ENCODE measurements at regions not wholly inside any gene's neighbourhood (a gene's known extent, or its start where the extent isn't known, plus 50 kb on each side); places are given as distances from the start of the nearest gene placed in this dataset.

DNA sequence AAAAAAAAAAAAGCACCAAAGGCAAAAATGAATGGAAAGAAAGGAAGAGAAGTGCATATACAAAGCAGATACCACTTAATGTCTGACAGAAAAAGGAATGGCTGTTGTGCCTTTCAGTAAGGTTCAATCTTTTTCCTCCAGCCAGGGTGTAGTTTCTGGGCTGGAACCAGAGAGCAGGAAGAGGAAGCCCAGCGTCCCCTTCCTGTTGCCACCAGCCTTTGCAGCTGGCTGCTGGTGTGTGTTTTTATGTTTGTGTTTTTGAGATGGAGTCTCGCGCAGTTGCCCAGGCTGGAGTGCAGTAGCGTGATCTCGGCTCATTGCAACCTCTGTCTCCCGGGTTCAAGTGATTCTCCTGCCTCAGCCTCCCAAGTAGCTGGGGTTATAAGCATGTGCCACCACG, 64.6 kb upstream of the LTA4H start:
- DNase-seq, result peak in 4 of 5 donors; percentile 7 to 36 (median 20)
- peak overlapping the region in 6 of 7 donors; percentile 2 to 84 (median 48) for H3K27ac Mint-ChIP-seq
- H3K9me3 ChIP-seq (ENCODE audit: control insufficient read depth in 1 of 2, low read length in 2 of 2), result no peaks in the 10 kb centered on the region
- H3K4me1 Mint-ChIP-seq, result peaks cover 6 to 31% (median 18%) of the 10 kb centered on the region in 4 donors
- no peaks in the 10 kb centered on the region for H3K36me3 Mint-ChIP-seq
- H3K4me3 Mint-ChIP-seq, result peak overlapping the region; percentile 25 to 80 (median 65)
- H3K27me3 ChIP-seq (ENCODE audit: insufficient read depth, low read length), result no peaks in the 10 kb centered on the region
- H3K9me3 Mint-ChIP-seq, result no peaks in the 10 kb centered on the region
- no peak overlapping the region for H3K4me3 ChIP-seq (ENCODE audit: low read length in 2 of 2)
- no peaks in the 10 kb centered on the region for H3K27me3 Mint-ChIP-seq
- no peak overlapping the region for H3K27ac ChIP-seq (ENCODE audit: low read depth, low read length)
- no peaks in the 10 kb centered on the region for H3K36me3 ChIP-seq (ENCODE audit: insufficient read depth, low read length)
- POLR2A ChIA-PET (ENCODE audit: partially characterized antibody), result interaction anchor here (0.7 to 2.3 kb wide), 5 partner anchors 9 to 115 kb away, joined by 3 to 9 read pairs (median 4); no protein-coding TSS in a partner anchor
- CTCF ChIA-PET (ENCODE audit: partially characterized antibody), result interaction anchor here (0.7 to 3.5 kb wide), 6 partner anchors 9 to 417 kb away, joined by 3 to 20 read pairs (median 5); no protein-coding TSS in a partner anchor
- peaks cover 28% of the 10 kb centered on the region for H3K4me1 ChIP-seq (ENCODE audit: insufficient read depth, low read length)
- intact Hi-C loops (cut with micrococcal nuclease), result no loop called here

GRCh38 chr12:96101806-96102205, 66.4 kb upstream of the LTA4H start:
- Mint-ChIP-seq H3K4me1 (peaks cover 7 to 38% (median 17%) of the 10 kb centered on the region in 4 donors), H3K27ac (no peak overlapping the region), H3K9me3 (no peaks in the 10 kb centered on the region), H3K27me3 (no peaks in the 10 kb centered on the region), H3K4me3 (no peak overlapping the region), H3K36me3 (no peaks in the 10 kb centered on the region)
- H3K27me3 ChIP-seq (ENCODE audit: insufficient read depth, low read length), result no peaks in the 10 kb centered on the region
- intact Hi-C loops (cut with micrococcal nuclease), result no loop called here
- DNase-seq, result no peak
- peaks cover 24% of the 10 kb centered on the region for H3K4me1 ChIP-seq (ENCODE audit: insufficient read depth, low read length)
- no peak overlapping the region for H3K4me3 ChIP-seq (ENCODE audit: low read length in 2 of 2)
- ChIA-PET CTCF (ENCODE audit: partially characterized antibody) (interaction anchor here (1.4 to 1.6 kb wide), 3 partner anchors 9 to 299 kb away, joined by 3 to 6 read pairs (median 5); partner anchors contain the start of gene CDK17), POLR2A (ENCODE audit: partially characterized antibody) (interaction anchor here (0.8 kb wide), 1 partner anchor 8 kb away, joined by 3 read pairs; no protein-coding TSS in a partner anchor)
- H3K36me3 ChIP-seq (ENCODE audit: insufficient read depth, low read length), result no peaks in the 10 kb centered on the region
- no peak overlapping the region for H3K27ac ChIP-seq (ENCODE audit: low read depth, low read length)
- H3K9me3 ChIP-seq (ENCODE audit: control insufficient read depth in 1 of 2, low read length in 2 of 2), result no peaks in the 10 kb centered on the region

DNA sequence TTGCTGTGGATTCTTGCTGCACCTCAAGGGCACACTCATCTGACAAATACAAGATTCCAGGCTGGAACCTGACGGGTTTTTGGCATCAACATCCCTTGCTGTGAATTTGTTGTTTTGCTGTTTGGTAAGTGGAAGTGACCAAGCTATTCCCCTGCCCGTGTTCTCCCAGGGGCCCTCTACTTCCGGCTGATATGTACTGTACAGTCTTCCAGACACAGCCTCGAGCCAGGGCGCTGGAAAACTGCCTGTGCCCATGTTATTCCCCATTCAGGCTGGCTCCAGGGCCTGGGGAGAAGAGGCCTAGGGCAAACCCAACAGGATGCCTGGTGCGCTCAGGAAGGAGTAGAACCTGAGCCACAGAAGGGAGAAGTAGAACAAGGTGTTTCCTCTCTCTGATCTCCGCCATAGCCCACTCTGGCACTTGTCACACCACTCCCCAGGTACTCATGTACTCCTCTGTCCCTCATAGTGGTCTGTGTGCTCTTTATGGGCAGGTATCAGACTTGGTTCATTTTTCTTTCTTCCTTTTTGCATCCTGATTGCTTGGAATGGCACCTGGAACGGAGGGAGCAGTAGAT, 67.8 kb upstream of the LTA4H start:
- Histone ChIP-seq H3K4me3 (ENCODE audit: low read length in 2 of 2) (no peak overlapping the region), H3K36me3 (ENCODE audit: insufficient read depth, low read length) (no peaks in the 10 kb centered on the region), H3K27ac (ENCODE audit: low read depth, low read length) (no peak overlapping the region), H3K4me1 (ENCODE audit: insufficient read depth, low read length) (peaks cover 30% of the 10 kb centered on the region), H3K27me3 (ENCODE audit: insufficient read depth, low read length) (no peaks in the 10 kb centered on the region), H3K9me3 (ENCODE audit: control insufficient read depth in 1 of 2, low read length in 2 of 2) (no peaks in the 10 kb centered on the region)
- peaks cover 12 to 45% (median 25%) of the 10 kb centered on the region in 4 donors for H3K4me1 Mint-ChIP-seq
- no peak for DNase-seq
- POLR2A ChIA-PET (ENCODE audit: partially characterized antibody), result no interaction called here
- no peaks in the 10 kb centered on the region for H3K36me3 Mint-ChIP-seq
- no peak overlapping the region for H3K4me3 Mint-ChIP-seq
- H3K27me3 Mint-ChIP-seq, result no peaks in the 10 kb centered on the region
- no peaks in the 10 kb centered on the region for H3K9me3 Mint-ChIP-seq
- CTCF ChIA-PET (ENCODE audit: partially characterized antibody), result interaction anchor here (1.6 kb wide), 1 partner anchor 112 kb away, joined by 5 read pairs; no protein-coding TSS in a partner anchor
- intact Hi-C loops (cut with micrococcal nuclease), result no loop called here
- peak overlapping the region in 3 of 7 donors; percentile 2 to 46 (median 12) for H3K27ac Mint-ChIP-seq

GRCh38 chr12:96104566-96104965, 69.2 kb upstream of the LTA4H start:
- Mint-ChIP-seq H3K27me3 (no peaks in the 10 kb centered on the region), H3K27ac (peak overlapping the region in 1 of 7 donors; percentile 23), H3K4me3 (no peak overlapping the region), H3K9me3 (no peaks in the 10 kb centered on the region), H3K36me3 (no peaks in the 10 kb centered on the region), H3K4me1 (peaks cover 15 to 43% (median 25%) of the 10 kb centered on the region in 4 donors)
- H3K36me3 ChIP-seq (ENCODE audit: insufficient read depth, low read length), result no peaks in the 10 kb centered on the region
- DNase-seq, result no peak
- no peaks in the 10 kb centered on the region for H3K9me3 ChIP-seq (ENCODE audit: control insufficient read depth in 1 of 2, low read length in 2 of 2)
- H3K4me3 ChIP-seq (ENCODE audit: low read length in 2 of 2), result no peak overlapping the region
- no peaks in the 10 kb centered on the region for H3K27me3 ChIP-seq (ENCODE audit: insufficient read depth, low read length)
- peaks cover 24% of the 10 kb centered on the region for H3K4me1 ChIP-seq (ENCODE audit: insufficient read depth, low read length)
- H3K27ac ChIP-seq (ENCODE audit: low read depth, low read length), result no peak overlapping the region
- intact Hi-C loops (cut with micrococcal nuclease), result no loop called here
- POLR2A ChIA-PET (ENCODE audit: partially characterized antibody), result interaction anchor here (1.3 kb wide), 1 partner anchor 91 kb away, joined by 3 read pairs; no protein-coding TSS in a partner anchor
- CTCF ChIA-PET (ENCODE audit: partially characterized antibody), result interaction anchor here (1.4 kb wide), 1 partner anchor 9 kb away, joined by 3 read pairs; no protein-coding TSS in a partner anchor

DNA sequence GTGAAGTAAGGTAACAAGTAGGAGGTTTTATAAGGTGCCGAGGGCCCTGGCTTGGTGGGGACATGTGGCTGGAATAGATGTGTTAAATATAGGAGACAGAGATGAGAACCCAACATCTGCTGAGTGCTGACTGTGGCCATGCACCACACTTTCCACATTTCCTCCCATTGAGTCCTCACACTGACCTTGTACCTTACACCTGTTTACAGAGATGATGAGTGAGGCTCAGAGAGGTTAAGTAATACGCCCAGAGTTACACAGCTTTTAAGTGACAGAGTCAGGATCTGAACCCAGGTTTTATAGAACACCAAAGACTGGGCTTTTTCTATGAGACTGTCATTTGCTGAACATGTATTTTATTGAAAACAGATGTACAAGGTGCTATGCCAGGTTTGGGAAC, 70.8 kb upstream of the LTA4H start:
- Mint-ChIP-seq H3K27me3 (no peaks in the 10 kb centered on the region), H3K4me1 (peaks cover 11 to 31% (median 20%) of the 10 kb centered on the region in 4 donors), H3K9me3 (no peaks in the 10 kb centered on the region), H3K4me3 (peak overlapping the region in 1 of 8 donors; percentile 13), H3K36me3 (no peaks in the 10 kb centered on the region), H3K27ac (peak overlapping the region in 2 of 7 donors; percentile 58 to 72)
- ChIA-PET CTCF (ENCODE audit: partially characterized antibody) (interaction anchor here (0.6 to 1.4 kb wide), 6 partner anchors 8 to 113 kb away, joined by 3 read pairs; no protein-coding TSS in a partner anchor), POLR2A (ENCODE audit: partially characterized antibody) (no interaction called here)
- no peak overlapping the region for H3K4me3 ChIP-seq (ENCODE audit: low read length in 2 of 2)
- H3K36me3 ChIP-seq (ENCODE audit: insufficient read depth, low read length), result no peaks in the 10 kb centered on the region
- H3K27ac ChIP-seq (ENCODE audit: low read depth, low read length), result no peak overlapping the region
- H3K4me1 ChIP-seq (ENCODE audit: insufficient read depth, low read length), result peaks cover 11% of the 10 kb centered on the region
- intact Hi-C loops (cut with micrococcal nuclease), result no loop called here
- DNase-seq, result no peak
- no peaks in the 10 kb centered on the region for H3K9me3 ChIP-seq (ENCODE audit: control insufficient read depth in 1 of 2, low read length in 2 of 2)
- no peaks in the 10 kb centered on the region for H3K27me3 ChIP-seq (ENCODE audit: insufficient read depth, low read length)

DNA sequence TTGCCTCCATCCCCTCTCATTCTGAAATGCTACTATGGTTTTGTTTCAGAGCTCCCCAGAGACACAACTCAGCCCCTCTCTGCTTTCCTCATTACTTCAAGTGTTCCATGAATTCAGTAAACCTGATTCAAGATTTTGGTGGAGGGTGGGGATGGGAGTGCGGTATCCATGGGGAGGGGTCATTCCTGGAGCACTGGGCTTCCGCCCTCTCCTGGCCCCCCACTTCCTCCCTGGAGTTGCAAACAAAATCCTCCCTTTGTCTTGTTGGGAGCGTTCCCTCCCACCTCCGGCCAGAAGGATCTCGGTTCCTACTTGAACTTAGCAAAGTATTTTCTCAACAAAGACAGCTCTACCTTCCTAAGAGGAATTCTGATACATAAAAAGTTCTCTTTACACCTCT, 71.8 kb upstream of the LTA4H start:
- H3K36me3 ChIP-seq (ENCODE audit: insufficient read depth, low read length), result no peaks in the 10 kb centered on the region
- intact Hi-C loops (cut with micrococcal nuclease), result no loop called here
- Mint-ChIP-seq H3K27me3 (no peaks in the 10 kb centered on the region), H3K27ac (peak overlapping the region in 3 of 7 donors; percentile 53 to 96 (median 68)), H3K36me3 (no peaks in the 10 kb centered on the region), H3K4me3 (peak overlapping the region in 1 of 8 donors; percentile 3), H3K4me1 (peaks cover 11 to 31% (median 20%) of the 10 kb centered on the region in 4 donors), H3K9me3 (no peaks in the 10 kb centered on the region)
- no peaks in the 10 kb centered on the region for H3K9me3 ChIP-seq (ENCODE audit: control insufficient read depth in 1 of 2, low read length in 2 of 2)
- ChIA-PET CTCF (ENCODE audit: partially characterized antibody) (interaction anchor here (0.6 to 2.5 kb wide), 3 partner anchors 10 to 112 kb away, joined by 3 to 7 read pairs (median 3); no protein-coding TSS in a partner anchor), POLR2A (ENCODE audit: partially characterized antibody) (interaction anchor here (0.6 kb wide), 1 partner anchor 32 kb away, joined by 3 read pairs; no protein-coding TSS in a partner anchor)
- H3K27me3 ChIP-seq (ENCODE audit: insufficient read depth, low read length), result no peaks in the 10 kb centered on the region
- peaks cover 11% of the 10 kb centered on the region for H3K4me1 ChIP-seq (ENCODE audit: insufficient read depth, low read length)
- no peak overlapping the region for H3K27ac ChIP-seq (ENCODE audit: low read depth, low read length)
- H3K4me3 ChIP-seq (ENCODE audit: low read length in 2 of 2), result no peak overlapping the region
- no peak for DNase-seq

DNA sequence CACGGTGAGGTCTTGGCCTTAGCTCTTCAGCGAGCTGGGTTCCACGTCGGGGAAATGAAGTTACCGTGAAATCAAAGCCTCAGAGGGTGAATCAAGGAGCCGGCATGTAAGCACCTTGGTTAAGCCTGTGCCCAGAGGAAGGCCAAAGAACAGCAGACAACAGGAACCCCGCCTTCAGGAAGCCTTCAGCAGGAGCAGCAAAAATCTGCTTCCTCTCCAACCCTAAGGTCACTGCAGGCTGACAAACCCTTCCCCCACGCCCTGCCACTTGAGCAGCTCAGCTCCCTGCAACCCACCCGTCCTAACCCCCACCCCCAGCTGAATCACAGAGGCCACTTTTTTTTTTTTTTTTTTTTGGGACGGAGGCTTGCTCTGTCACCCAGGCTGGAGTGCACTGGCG, 72.9 kb upstream of the LTA4H start:
- ChIA-PET CTCF (ENCODE audit: partially characterized antibody) (interaction anchor here (2.4 to 2.5 kb wide), 2 partner anchors 8 to 107 kb away, joined by 7 to 9 read pairs; no protein-coding TSS in a partner anchor), POLR2A (ENCODE audit: partially characterized antibody) (interaction anchor here (0.9 to 1.2 kb wide), 2 partner anchors 18 to 49 kb away, joined by 3 read pairs; no protein-coding TSS in a partner anchor)
- H3K4me1 Mint-ChIP-seq, result peaks cover 11 to 31% (median 21%) of the 10 kb centered on the region in 4 donors
- H3K27me3 Mint-ChIP-seq, result no peaks in the 10 kb centered on the region
- no peak overlapping the region for H3K27ac ChIP-seq (ENCODE audit: low read depth, low read length)
- H3K4me3 ChIP-seq (ENCODE audit: low read length in 2 of 2), result no peak overlapping the region
- no peaks in the 10 kb centered on the region for H3K27me3 ChIP-seq (ENCODE audit: insufficient read depth, low read length)
- H3K36me3 Mint-ChIP-seq, result no peaks in the 10 kb centered on the region
- peak overlapping the region; percentile 63 to 87 (median 78) for H3K4me3 Mint-ChIP-seq
- no peaks in the 10 kb centered on the region for H3K36me3 ChIP-seq (ENCODE audit: insufficient read depth, low read length)
- H3K9me3 ChIP-seq (ENCODE audit: control insufficient read depth in 1 of 2, low read length in 2 of 2), result no peaks in the 10 kb centered on the region
- H3K27ac Mint-ChIP-seq, result peak overlapping the region; percentile 86 to 96 (median 95)
- intact Hi-C loops (cut with micrococcal nuclease), result no loop called here
- peak in 4 of 5 donors; percentile 18 to 29 (median 23) for DNase-seq
- no peaks in the 10 kb centered on the region for H3K9me3 Mint-ChIP-seq
- H3K4me1 ChIP-seq (ENCODE audit: insufficient read depth, low read length), result peaks cover 11% of the 10 kb centered on the region
